ENCODE measurements at regions not wholly inside any gene's neighbourhood (a gene's known extent, or its start where the extent isn't known, plus 50 kb on each side); places are given as distances from the start of the nearest gene placed in this dataset.

DNA sequence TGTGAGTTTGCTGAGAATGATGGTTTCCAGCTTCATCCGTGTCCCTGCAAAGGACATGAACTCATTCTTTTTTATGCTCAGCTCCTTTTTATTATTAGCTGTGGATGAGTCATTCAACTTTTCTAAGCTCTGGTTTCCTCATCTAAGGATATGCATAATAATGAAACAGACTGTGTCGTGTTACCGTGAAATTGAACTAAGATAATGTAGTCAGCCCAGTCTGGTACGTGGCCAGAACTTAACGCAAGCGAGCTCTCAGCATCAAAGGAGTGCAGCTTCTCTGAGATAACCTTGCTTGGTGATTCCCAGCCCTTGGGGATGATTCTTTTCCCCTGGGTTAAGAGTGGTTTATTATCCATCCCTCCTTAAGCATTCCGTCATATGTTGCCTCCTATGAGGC is 454.3 kb upstream of the EEF2KMT start:
- Mint-ChIP-seq H3K9me3 (no peaks in the 10 kb centered on the region), H3K27ac (no peak overlapping the region), H3K27me3 (ENCODE audit: insufficient read depth) (no peaks in the 10 kb centered on the region), H3K4me1 (ENCODE audit: low read depth) (no peaks in the 10 kb centered on the region), H3K36me3 (ENCODE audit: low read depth) (no peaks in the 10 kb centered on the region), H3K4me3 (no peak overlapping the region)
- intact Hi-C loops (cut with micrococcal nuclease), result no loop called here
- DNase-seq (ENCODE audit: low spot score), result no peak

DNA sequence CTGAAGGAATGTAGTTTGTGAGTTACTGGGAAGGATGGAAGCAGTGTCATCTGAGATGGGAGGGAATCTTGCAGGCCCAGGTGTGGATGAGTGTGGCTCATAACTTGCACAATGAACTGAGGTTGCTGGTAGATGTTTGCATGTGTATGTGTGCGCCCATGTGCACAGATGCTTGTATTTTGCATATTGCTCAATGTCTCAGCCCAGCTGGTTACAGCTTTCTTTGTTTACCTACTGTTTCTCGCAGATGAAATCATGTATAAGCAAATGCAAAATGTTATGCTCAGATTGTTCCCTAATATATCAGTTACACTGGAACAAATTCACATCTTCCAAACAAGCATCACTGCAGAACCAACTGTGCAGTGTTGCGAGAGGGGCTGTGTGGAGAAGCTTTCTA is 452.2 kb upstream of the EEF2KMT start:
- DNase-seq (ENCODE audit: low spot score), result no peak
- Mint-ChIP-seq H3K27me3 (ENCODE audit: insufficient read depth) (no peaks in the 10 kb centered on the region), H3K4me1 (ENCODE audit: low read depth) (no peaks in the 10 kb centered on the region), H3K4me3 (no peak overlapping the region), H3K27ac (no peak overlapping the region), H3K9me3 (no peaks in the 10 kb centered on the region), H3K36me3 (ENCODE audit: low read depth) (no peaks in the 10 kb centered on the region)
- intact Hi-C loops (cut with micrococcal nuclease), result no loop called here

DNA sequence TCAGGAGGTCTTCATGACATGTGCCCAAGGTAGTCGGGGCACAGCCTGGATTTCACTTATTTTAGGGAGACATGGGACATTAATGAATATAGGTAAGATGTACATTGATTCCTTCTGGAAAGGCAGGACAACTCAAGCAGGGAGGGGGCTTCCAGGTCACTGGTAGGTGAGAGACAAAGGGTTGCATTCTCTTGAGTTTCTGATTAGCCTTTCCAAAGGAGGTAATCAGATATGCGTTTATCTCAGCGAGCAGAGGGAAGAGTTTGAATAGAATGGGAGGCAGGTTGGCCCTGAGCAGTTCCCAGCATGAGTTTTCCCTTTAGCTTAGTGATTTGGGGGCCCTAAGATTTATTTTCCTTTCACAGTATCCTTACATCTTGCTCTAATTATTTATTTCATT is 443.8 kb upstream of the EEF2KMT start:
- Mint-ChIP-seq H3K9me3 (peaks cover 3% of the 10 kb centered on the region), H3K4me1 (ENCODE audit: low read depth) (no peaks in the 10 kb centered on the region), H3K4me3 (no peak overlapping the region), H3K27me3 (ENCODE audit: insufficient read depth) (no peaks in the 10 kb centered on the region), H3K36me3 (ENCODE audit: low read depth) (no peaks in the 10 kb centered on the region), H3K27ac (no peak overlapping the region)
- intact Hi-C loops (cut with micrococcal nuclease), result no loop called here
- DNase-seq (ENCODE audit: low spot score), result no peak

DNA sequence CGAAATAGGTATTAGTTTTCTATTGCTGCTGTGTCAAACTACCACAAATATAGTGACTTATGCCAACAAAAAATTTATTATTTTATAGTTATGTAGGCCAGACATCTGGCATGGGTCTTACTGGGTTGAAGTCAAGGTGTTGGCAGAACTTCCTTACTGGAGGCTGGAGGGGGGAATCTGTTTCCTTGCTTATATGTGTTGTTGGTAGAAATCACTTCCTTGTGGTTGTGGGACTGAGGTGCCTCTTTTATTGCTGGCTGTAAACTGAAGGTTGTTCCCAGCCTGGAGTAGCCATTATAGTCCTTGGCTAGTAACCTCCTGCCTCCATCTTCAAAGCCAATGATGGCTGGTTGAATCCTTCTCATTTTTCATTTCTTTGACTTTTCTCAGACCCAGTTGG is 439.8 kb upstream of the EEF2KMT start:
- Mint-ChIP-seq H3K4me3 (no peak overlapping the region), H3K27ac (no peak overlapping the region), H3K27me3 (ENCODE audit: insufficient read depth) (no peaks in the 10 kb centered on the region), H3K4me1 (ENCODE audit: low read depth) (no peaks in the 10 kb centered on the region), H3K36me3 (ENCODE audit: low read depth) (no peaks in the 10 kb centered on the region), H3K9me3 (peaks cover 3% of the 10 kb centered on the region)
- DNase-seq (ENCODE audit: low spot score), result no peak
- intact Hi-C loops (cut with micrococcal nuclease), result no loop called here

DNA sequence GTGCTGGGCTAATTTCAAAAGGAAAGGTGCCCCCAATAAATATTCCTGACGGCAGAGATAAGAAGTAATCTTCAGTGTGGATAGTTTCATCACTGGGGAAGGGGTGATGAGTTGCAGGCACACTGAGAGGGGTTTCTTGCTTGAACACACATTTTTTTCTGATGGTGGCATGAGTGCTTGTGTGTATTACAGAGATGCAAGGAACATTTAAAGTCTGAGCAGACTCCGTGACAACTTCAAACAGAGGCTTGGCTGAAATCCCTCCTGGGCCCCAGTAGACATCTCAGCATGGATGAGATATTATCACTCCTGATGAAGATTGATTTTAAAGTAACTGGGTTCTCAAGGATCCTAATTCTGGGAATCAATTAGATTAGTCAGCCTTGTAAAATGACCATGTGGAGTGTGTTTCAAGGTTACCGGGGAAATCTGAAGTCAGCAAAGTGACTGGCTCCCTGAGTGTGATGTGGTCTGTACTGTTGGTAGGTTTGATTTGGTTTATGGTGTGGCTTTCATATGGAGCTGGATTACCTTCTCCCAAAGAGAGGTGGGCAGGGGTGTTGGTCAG is 435.8 kb upstream of the EEF2KMT start:
- H3K36me3 Mint-ChIP-seq (ENCODE audit: low read depth), result no peaks in the 10 kb centered on the region
- no peaks in the 10 kb centered on the region for H3K4me1 Mint-ChIP-seq (ENCODE audit: low read depth)
- H3K27ac Mint-ChIP-seq, result no peak overlapping the region
- intact Hi-C loops (cut with micrococcal nuclease), result no loop called here
- H3K4me3 Mint-ChIP-seq, result no peak overlapping the region
- DNase-seq (ENCODE audit: low spot score), result no peak
- no peaks in the 10 kb centered on the region for H3K27me3 Mint-ChIP-seq (ENCODE audit: insufficient read depth)
- peaks cover 6% of the 10 kb centered on the region for H3K9me3 Mint-ChIP-seq

DNA sequence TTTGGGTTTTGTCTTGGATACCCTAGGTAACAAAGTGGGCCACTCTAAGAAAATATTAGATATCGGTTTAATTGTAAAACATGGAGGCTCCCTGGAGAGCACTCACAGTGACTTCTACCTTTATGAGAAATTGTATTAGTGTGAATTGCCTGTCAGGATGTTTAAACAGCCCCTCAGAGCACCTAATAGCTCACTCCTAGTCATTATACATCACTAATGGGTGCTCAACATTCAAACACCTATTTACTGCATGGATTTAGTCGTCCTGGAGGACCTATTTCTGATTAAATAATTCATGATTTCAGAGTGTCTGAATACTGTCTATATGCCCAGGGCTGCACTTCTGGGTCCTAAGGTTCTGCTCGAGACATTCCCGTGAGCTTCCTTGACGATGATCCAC is 430.2 kb upstream of the EEF2KMT start:
- intact Hi-C loops (cut with micrococcal nuclease), result no loop called here
- Mint-ChIP-seq H3K27ac (no peak overlapping the region), H3K36me3 (ENCODE audit: low read depth) (no peaks in the 10 kb centered on the region), H3K27me3 (ENCODE audit: insufficient read depth) (no peaks in the 10 kb centered on the region), H3K4me1 (ENCODE audit: low read depth) (no peaks in the 10 kb centered on the region), H3K4me3 (no peak overlapping the region), H3K9me3 (peaks cover 11% of the 10 kb centered on the region)
- DNase-seq (ENCODE audit: low spot score), result no peak

DNA sequence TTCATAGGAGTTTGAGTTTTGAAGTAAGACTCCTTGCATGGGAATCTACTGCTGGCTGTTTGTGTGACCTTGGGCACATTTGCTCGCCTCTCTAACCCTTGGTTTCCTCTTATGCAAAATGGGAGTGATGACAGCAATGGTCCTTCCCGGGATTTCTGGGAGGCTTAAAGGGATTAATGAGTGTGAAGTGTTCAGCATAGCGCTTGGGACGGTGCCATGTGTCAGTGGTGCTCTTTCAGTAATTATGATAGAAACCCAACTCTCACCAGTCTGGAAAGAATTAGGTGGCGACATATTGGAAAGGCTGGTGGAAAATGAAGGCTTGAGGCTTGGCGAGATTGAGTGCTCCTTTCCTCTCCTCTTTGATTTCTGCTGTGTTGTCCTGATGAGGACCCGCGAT is 429.2 kb upstream of the EEF2KMT start:
- no peaks in the 10 kb centered on the region for H3K4me1 Mint-ChIP-seq (ENCODE audit: low read depth)
- no peaks in the 10 kb centered on the region for H3K36me3 Mint-ChIP-seq (ENCODE audit: low read depth)
- no peaks in the 10 kb centered on the region for H3K27me3 Mint-ChIP-seq (ENCODE audit: insufficient read depth)
- intact Hi-C loops (cut with micrococcal nuclease), result no loop called here
- peaks cover 11% of the 10 kb centered on the region for H3K9me3 Mint-ChIP-seq
- no peak overlapping the region for H3K4me3 Mint-ChIP-seq
- DNase-seq (ENCODE audit: low spot score), result no peak
- no peak overlapping the region for H3K27ac Mint-ChIP-seq

DNA sequence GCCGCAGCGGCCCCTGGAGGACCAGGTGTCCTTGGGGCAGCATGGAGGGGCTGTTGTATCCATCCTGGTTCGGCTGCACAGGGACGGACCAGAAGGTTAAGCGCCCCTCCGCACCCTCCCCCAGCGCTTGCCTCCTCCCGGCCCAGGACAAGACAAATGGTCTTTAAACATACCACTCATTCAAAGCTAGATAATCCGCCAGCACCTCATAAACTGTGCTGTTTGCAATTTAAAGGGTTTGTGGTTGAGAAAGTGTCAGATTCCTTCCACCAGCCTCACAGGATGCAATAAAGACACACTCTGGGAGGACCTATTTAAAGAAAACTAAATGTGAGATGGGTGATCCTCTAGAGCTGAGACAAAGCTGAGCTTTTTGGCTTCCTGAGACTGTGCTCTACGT is 426.2 kb upstream of the EEF2KMT start:
- Mint-ChIP-seq H3K27ac (no peak overlapping the region), H3K4me3 (no peak overlapping the region), H3K9me3 (peaks cover 11% of the 10 kb centered on the region), H3K4me1 (ENCODE audit: low read depth) (no peaks in the 10 kb centered on the region), H3K36me3 (ENCODE audit: low read depth) (no peaks in the 10 kb centered on the region), H3K27me3 (ENCODE audit: insufficient read depth) (no peaks in the 10 kb centered on the region)
- DNase-seq (ENCODE audit: low spot score), result no peak
- intact Hi-C loops (cut with micrococcal nuclease), result no loop called here

DNA sequence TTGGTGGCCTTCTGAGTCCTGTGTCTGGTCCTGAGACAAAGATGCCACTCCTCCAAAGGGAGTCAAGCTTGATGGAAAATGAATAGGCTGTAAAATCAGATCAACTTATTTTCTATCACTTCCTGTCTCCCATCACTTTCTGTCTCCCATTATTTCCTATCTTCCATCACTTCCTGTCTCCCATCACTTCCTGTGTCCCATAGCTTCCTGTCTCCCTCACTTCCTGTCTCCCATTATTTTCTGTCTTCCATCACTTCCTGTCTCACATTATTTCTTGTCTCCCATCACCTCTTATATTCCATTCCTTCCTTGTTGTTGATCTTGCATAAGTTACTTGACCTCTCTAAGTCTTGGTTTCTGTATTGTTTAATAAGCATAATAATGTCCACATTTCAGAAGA is 418.5 kb upstream of the EEF2KMT start:
- no peaks in the 10 kb centered on the region for H3K27me3 Mint-ChIP-seq (ENCODE audit: insufficient read depth)
- H3K4me3 Mint-ChIP-seq, result no peak overlapping the region
- H3K27ac Mint-ChIP-seq, result no peak overlapping the region
- H3K36me3 Mint-ChIP-seq (ENCODE audit: low read depth), result no peaks in the 10 kb centered on the region
- intact Hi-C loops (cut with micrococcal nuclease), result no loop called here
- peaks cover 16% of the 10 kb centered on the region for H3K9me3 Mint-ChIP-seq
- no peak for DNase-seq (ENCODE audit: low spot score)
- H3K4me1 Mint-ChIP-seq (ENCODE audit: low read depth), result no peaks in the 10 kb centered on the region

DNA sequence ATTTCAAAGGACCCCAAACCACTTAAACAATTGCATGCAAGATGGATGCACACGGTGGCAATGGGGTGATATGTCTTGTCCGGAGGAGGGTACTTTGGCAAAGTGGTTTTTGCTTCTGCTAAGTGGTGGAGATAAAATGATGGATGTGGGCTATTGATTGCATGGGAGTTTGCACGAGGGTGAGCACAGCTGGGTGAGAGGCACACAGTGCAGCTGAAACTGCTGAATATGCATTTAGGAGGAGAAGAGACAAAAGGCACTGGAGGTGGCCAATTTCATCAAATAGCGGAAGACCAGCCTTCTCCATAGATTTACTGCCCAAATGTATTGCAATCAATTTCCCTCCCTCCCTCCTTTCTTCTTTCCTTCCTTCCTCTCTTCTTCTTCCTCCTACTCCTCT is 414.4 kb upstream of the EEF2KMT start:
- Mint-ChIP-seq H3K4me3 (no peak overlapping the region), H3K27ac (no peak overlapping the region), H3K9me3 (peaks cover 13% of the 10 kb centered on the region), H3K36me3 (ENCODE audit: low read depth) (no peaks in the 10 kb centered on the region), H3K4me1 (ENCODE audit: low read depth) (no peaks in the 10 kb centered on the region), H3K27me3 (ENCODE audit: insufficient read depth) (no peaks in the 10 kb centered on the region)
- intact Hi-C loops (cut with micrococcal nuclease), result no loop called here
- DNase-seq (ENCODE audit: low spot score), result no peak

DNA sequence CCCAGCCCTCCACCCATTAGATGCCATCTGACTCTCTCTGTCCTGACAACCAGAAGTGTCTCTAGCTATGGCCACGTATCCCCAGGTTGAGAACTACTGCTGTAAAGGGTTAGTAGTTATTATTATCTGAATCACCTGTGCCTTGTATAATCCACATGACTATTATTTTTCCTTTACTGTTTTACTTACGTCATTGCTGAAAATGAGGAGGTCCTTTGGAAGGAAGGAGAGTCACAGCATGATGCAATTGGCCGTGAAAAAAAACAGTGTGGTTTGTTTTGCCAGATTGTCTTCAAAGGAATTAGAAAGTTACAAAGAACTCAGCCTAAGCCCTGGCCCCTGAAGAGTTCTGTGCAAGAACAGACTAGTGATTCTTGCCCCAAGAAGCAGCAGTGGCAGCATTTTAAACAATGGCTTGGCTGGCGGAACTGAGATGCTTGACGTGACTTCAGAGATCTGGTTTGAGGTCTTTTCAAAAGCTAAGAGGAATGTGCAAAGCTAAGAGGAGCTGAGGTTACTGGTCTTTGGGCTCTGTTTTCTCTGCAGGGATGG is 413.3 kb upstream of the EEF2KMT start:
- Mint-ChIP-seq H3K36me3 (ENCODE audit: low read depth) (no peaks in the 10 kb centered on the region), H3K4me1 (ENCODE audit: low read depth) (no peaks in the 10 kb centered on the region), H3K9me3 (peaks cover 7% of the 10 kb centered on the region), H3K27ac (no peak overlapping the region), H3K27me3 (ENCODE audit: insufficient read depth) (no peaks in the 10 kb centered on the region), H3K4me3 (no peak overlapping the region)
- no peak for DNase-seq (ENCODE audit: low spot score)
- intact Hi-C loops (cut with micrococcal nuclease), result no loop called here

DNA sequence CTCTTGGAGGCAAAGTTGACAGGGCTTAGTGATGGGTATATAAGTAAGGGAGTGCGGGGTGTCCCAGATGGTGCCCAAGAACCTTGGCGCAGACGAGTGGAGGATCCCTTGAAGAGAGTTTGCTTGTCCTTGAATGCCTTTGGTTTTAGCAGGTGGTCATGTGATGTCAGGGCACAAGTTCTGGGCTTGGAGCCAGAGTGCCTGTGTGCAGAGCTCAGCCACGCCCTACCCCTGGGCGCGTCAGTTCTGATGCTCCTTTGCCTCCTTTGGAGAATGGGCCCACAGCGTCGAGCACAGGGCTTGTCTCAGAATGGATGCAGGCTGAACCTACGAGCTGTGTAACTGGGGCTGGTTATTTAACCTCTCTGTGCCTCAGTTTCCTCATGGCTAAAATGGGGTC is 412.2 kb upstream of the EEF2KMT start:
- Mint-ChIP-seq H3K9me3 (peaks cover 7% of the 10 kb centered on the region), H3K4me3 (no peak overlapping the region), H3K27ac (no peak overlapping the region), H3K27me3 (ENCODE audit: insufficient read depth) (no peaks in the 10 kb centered on the region), H3K4me1 (ENCODE audit: low read depth) (no peaks in the 10 kb centered on the region), H3K36me3 (ENCODE audit: low read depth) (no peaks in the 10 kb centered on the region)
- intact Hi-C loops (cut with micrococcal nuclease), result no loop called here
- DNase-seq (ENCODE audit: low spot score), result no peak

DNA sequence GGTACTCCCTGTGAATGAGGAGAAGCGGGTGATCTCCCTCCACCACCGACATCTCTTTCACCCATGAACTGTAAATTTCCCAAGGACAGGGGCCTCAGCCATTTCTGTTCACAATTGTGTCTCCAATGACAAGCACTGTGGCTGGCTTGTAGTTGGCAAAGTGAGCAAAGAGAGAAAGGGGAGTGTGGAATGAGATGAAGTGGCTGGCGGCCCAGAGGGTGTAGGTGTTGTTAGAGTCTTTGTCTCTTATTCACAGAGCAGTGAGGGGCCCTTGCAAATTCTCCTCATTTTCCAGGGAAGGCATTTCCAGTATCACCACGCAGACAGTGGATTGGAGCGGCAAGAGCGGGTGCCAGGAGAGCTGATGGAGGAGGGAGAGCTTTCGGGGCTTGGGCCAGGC is 411.7 kb upstream of the EEF2KMT start:
- H3K27ac Mint-ChIP-seq, result no peak overlapping the region
- H3K36me3 Mint-ChIP-seq (ENCODE audit: low read depth), result no peaks in the 10 kb centered on the region
- no peaks in the 10 kb centered on the region for H3K4me1 Mint-ChIP-seq (ENCODE audit: low read depth)
- H3K9me3 Mint-ChIP-seq, result peaks cover 3% of the 10 kb centered on the region
- intact Hi-C loops (cut with micrococcal nuclease), result no loop called here
- DNase-seq (ENCODE audit: low spot score), result no peak
- no peak overlapping the region for H3K4me3 Mint-ChIP-seq
- H3K27me3 Mint-ChIP-seq (ENCODE audit: insufficient read depth), result no peaks in the 10 kb centered on the region

DNA sequence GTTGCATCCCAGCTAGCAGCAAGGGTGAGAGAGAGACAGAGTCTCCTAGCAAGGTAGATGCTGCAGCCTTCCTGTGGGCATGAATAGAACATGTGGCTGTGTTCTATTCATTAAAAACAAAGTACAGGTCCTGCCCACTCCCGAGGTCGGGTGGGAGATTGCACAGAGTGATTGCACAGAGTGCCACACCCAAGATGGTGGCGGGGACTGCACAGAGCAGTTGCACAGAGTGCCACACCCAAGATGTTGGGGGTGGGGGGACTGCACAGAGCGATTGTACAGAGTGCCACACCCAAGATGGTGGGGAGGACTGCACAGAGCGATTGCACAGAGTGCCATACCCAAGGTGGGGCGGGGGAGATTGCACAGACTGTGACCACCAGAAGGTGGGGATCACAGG is 410.8 kb upstream of the EEF2KMT start:
- intact Hi-C loops (cut with micrococcal nuclease), result no loop called here
- no peak for DNase-seq (ENCODE audit: low spot score)
- Mint-ChIP-seq H3K27me3 (ENCODE audit: insufficient read depth) (no peaks in the 10 kb centered on the region), H3K4me3 (no peak overlapping the region), H3K4me1 (ENCODE audit: low read depth) (no peaks in the 10 kb centered on the region), H3K9me3 (no peaks in the 10 kb centered on the region), H3K36me3 (ENCODE audit: low read depth) (no peaks in the 10 kb centered on the region), H3K27ac (no peak overlapping the region)
